ENCODE measurements at regions not wholly inside any gene's neighbourhood (a gene's known extent, or its start where the extent isn't known, plus 50 kb on each side); places are given as distances from the start of the nearest gene placed in this dataset. TPM values are rescaled to one million over a fixed set of nuclear protein-coding genes. Genes with fewer than 3 reads are reported as not detected.

DNA sequence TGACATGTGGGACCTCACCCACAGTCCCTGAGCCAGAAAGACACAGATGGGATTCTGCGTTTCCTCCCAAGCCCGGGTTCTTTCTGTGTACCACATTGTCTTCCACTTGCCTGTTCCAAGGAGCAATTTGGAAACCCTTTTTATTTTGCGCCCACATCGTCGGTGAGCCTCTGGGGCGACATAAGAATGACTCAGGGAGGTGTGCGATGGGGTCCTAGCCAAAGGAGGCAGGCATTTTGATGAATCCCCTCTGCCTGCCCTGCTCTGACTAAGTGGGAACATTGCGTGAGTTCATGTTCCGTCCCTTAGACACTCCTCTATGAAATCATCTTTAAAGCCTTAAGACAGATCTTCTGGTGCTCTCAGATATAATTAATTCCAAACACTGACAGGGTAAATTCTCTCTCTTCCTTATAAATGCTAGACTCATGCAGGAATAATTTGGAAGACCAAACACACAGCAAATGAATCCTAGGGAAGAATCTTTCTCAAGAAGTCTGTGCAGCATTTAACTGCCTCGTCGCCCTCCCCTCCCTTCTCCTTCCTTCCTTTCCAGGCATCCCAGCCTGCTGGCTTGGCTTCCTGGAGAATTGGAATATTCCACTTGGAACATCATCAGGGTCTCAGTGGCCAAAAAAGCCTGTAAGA, 52.7 kb upstream of the FOXF1 start:
- no peak overlapping the region for H3K4me3 ChIP-seq (replicated peaks in 1 of 3)
- 59 to 69% methylated on average over 11 of the region's 11 CpGs for WGBS, 2 donors
- H3K9me3 ChIP-seq: no peaks in the 10 kb centered on the region
- no peak overlapping the region for H3K27ac ChIP-seq
- no peaks in the 10 kb centered on the region for H3K27me3 ChIP-seq
- intact Hi-C loops (cut with DNase I): no loop called here
- TF ChIP-seq POLR2A (IDR thresholded peaks at IDR 0.05) (no peak), CTCF (IDR thresholded peaks at IDR 0.05) (no peak)
- DNase-seq: no peak
- H3K4me1 ChIP-seq: no peaks in the 10 kb centered on the region
- no peaks in the 10 kb centered on the region for H3K36me3 ChIP-seq

- H3K9me3 ChIP-seq: no peaks in the 10 kb centered on the region
- intact Hi-C loops (cut with DNase I): no loop called here
- H3K27ac ChIP-seq: no peak overlapping the region
- WGBS, 2 donors: 57% methylated on average over 7 of the region's 7 CpGs
- TF ChIP-seq POLR2A (IDR thresholded peaks at IDR 0.05) (no peak), CTCF (IDR thresholded peaks at IDR 0.05) (no peak)
- no peaks in the 10 kb centered on the region for H3K27me3 ChIP-seq
- H3K4me3 ChIP-seq (replicated peaks in 1 of 3): no peak overlapping the region
- H3K36me3 ChIP-seq: no peaks in the 10 kb centered on the region
- no peak for DNase-seq
- no peaks in the 10 kb centered on the region for H3K4me1 ChIP-seq
Measured at GRCh38 chr16:86458149-86458777, 52.1 kb upstream of the FOXF1 start.

GRCh38 chr16:86459266-86459665, 51.1 kb upstream of the FOXF1 start:
- DNase-seq: no peak
- Histone ChIP-seq H3K4me1 (no peaks in the 10 kb centered on the region), H3K9me3 (no peaks in the 10 kb centered on the region), H3K4me3 (replicated peaks in 1 of 3) (no peak overlapping the region), H3K27me3 (no peaks in the 10 kb centered on the region), H3K36me3 (no peaks in the 10 kb centered on the region), H3K27ac (no peak overlapping the region)
- TF ChIP-seq POLR2A (IDR thresholded peaks at IDR 0.05): no peak
- TF ChIP-seq CTCF (IDR thresholded peaks at IDR 0.05): no peak
- 67 to 70% methylated on average over 13 of the region's 13 CpGs for WGBS, 2 donors
- intact Hi-C loops (cut with DNase I): no loop called here

Small RNA genes lying in the stretch of these regions (small RNA-seq; reads per million reads assigned to genes)
- not detected for gene RF00019
